SW 1271 (cell line): ENCODE measurements at regions not wholly inside any gene's neighbourhood (a gene's known extent, or its start where the extent isn't known, plus 50 kb on each side); places are given as distances from the start of the nearest gene placed in this dataset.
"Not testable (repeated sequence)": the region's sequence is repeated elsewhere in the genome, so short reads cannot be mapped to it uniquely, and the experiment has no call there.

ENCODE experiments used
- DNase-seq, 2 experiments: peaks; one replicate each; lab custom pipeline; 2025; lab: John Stamatoyannopoulos, UW

DNA sequence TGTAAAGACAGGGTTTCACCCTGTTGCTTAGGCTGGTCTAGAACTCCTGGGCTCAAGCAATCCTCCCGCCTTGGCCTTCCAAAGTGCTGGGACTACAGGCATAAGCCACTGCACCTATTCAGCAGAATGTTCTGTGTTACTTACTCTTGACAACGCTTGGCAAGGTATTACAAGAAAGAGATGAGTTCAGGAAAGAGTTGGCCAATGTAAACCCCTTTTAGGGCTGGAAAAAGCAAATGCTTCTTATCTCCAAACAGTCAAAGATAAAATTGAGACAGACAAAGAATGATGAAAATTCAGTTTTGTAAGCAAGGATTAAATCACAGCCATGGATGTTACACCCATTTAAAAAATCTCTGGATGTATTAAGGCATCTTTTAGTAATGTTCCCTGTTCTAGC, 114.0 kb upstream of the PODXL start:
- DNase-seq: no peak

- no peak for DNase-seq
Observed at GRCh38 chr7:131667699-131668098, 111.3 kb upstream of the PODXL start.

DNA sequence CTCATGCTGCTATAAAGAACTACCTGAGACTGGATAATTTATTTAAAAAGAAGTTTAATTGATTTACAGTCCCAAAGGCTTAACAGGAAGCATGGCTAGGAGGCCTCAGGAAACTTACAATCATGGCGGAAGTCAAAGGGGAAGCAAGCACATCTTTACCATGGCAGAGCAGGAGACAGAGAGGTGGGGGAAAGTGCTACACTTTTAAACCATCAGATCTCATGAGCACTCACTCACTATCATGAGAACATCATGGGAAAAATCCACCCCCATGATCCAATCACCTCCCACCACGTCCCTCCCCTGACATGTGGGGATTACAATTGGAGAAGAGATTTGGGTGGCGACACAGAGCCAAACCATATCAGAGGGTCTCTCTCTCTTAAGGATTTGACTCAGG, 108.6 kb upstream of the PODXL start:
- DNase-seq: no peak

DNA sequence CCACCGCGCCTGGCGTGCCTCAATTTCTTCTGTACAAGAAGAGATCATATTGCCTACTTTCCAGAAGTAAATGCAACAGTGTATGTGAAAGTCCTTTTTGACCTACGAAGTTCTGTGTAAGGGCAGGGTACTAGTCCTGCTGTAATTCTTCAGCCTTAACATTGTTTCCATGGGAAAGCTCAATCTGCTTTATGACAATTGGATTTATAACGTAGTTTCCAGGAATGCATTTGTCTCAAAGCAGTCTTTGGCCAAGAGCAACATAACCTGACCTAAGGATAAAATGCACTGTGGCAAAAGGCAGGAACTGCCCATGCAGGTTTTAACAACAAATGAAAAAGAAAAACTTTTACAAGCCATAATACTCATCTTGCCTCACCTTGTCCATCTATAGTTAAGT, 108.1 kb upstream of the PODXL start:
- DNase-seq: no peak

- not testable (repeated sequence) for DNase-seq
Observed at GRCh38 chr7:131662301-131662873, 106.0 kb upstream of the PODXL start.

DNA sequence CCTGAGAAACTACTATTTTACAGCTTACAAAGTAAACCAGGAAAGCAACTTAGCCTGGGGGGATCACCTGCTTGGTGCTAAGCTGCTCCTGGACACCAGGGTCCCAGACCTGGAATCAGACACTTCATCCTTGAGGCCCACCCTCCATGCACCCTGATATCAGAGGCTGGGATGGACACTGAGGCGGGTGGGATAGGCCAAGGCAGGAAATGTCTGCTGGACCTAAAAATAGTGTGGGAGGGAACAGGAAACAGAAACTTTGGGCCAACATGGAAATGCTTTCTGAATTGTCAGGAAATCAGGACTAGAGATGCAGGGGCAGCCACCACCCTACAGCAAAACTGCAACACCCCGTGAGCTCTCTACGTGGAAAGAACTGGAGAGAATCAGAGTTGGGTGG, 101.5 kb upstream of the PODXL start:
- DNase-seq: no peak

DNA sequence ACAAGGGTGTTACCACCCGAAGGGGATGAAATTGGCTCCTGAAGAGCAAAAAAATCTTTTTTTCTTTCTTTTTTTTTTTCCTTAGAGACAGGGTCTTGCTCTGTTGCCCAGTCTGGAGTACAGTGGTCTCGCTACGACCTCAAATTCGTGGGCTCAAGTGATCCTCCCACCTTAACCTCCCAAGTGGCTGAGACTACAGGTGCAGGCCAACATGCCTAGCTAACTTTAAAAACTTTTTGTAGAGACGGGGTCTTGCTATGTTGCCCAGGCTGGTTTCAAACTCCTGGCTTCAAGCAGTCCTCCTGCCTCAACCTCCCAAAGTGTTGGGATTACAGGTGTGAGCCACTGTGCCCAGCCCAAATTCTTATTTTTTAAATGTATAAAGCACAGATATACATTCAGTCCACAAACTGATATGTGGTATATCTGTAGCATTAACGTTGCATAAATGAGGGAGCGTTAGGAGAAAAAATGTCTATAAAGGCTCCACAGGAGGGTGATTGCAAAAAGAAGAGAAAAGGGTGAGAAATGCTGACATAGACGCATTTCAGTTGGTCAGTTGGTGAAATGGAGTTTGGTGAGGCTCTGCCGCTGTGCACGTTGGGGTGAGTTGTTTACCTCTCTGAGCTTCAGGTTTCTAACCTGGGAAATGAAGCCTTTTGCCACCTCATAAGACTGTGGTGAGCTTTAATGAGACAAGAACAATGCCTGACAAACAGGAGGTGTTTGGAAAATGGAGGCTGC, 100.7 kb upstream of the PODXL start:
- DNase-seq: no peak

DNA sequence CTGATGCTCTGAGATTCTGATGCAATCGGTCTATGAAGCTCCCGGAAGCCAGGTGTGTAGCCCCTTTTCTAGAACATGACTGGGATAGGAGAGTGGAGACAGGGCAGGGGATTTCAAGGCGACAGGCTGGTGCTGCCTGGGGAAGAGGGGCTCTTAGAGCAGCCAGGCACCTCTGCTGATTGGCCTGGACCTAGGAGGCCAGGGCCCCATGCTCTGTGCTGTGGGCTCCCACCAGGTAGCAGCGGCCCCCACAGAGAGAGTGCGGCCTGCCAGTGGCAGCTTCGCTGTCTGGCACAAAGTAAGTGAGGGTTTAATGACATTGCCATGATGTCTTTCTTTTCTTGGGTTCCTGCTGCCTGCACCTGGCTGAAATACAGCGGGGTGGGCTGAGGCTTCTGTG, 99.4 kb upstream of the PODXL start:
- DNase-seq: no peak

DNA sequence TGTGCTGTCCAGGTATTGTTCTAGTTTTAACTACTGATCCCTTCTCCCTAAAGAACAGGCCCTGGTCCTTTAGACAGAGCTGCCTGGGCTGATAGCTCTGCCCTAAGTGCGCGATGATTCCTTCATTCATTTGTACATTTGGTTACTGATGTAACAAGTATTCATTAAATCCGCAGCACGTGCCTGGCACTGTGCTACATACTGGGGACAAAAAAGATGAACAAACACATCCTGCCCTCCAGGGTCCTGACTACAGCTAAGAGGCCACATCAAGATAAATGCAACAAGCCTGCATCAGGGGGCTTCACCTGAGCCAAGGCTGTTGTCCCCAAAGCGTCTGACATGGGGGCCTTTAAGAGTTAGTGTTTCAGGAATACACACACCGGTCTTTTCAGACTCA, 99.0 kb upstream of the PODXL start:
- DNase-seq: no peak

DNA sequence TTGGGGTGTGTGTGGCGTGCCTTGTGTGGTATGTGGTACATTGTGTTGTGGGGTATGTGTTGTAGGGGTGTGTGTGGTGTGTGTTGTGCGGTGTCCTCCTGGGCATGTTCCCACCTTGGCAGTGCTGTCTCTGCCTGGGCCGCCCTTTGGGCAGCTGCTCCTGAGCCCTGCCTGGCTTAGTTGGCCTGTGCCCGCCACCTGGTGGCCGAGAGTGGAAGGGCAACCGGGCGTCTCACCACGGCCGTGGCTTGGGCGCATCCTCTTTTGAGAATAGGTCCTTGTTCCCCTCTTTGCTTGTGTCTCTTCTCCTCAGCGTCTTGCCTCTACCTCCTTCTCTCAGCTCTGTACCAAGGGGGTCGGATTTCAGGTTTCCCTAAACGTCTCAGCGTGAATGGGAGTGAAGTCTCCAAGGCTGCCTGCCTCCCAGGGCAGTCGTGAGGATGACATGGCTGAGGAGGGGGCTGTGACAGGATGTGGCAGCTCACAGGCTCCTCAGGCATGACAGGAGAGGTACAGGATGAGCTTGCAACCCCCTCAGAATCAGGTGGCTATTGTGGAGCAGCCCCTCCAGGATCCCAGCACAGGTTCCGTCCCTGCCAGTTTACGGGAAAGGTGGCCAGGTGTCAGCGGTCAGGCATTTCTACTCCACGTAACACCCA, 98.4 kb upstream of the PODXL start:
- DNase-seq: peak; percentile 47 to 69

DNA sequence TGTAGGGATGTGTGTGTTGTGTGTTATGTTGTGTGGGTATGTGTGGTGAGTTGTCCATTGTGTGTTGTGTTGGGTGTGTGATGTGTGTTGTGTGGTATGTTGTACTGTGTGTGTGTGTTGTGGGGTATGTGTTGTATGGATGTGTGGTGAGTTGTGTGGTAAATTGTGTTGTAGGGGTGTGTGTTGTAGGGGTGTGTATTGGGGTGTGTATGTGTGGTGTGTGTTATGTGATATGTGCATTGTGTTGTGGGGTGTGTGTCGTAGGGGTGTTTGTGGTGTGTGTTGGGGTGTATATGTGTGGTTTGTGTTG, 97.8 kb upstream of the PODXL start:
- DNase-seq: no peak

- peak in 1 of 2 experiments; percentile 31 for DNase-seq
Observed at GRCh38 chr7:131653418-131654248, 97.2 kb upstream of the PODXL start.

GRCh38 chr7:131652934-131653333, 96.5 kb upstream of the PODXL start:
- DNase-seq: peak in 1 of 2 experiments; percentile 5

- no peak for DNase-seq
Observed at GRCh38 chr7:131652194-131652593, 95.8 kb upstream of the PODXL start.

- DNase-seq: no peak
Observed at GRCh38 chr7:131649879-131650278, 93.5 kb upstream of the PODXL start.

GRCh38 chr7:131649003-131649541, 92.6 kb upstream of the PODXL start:
- DNase-seq: no peak

- DNase-seq: no peak
Observed at GRCh38 chr7:131648491-131648890, 92.1 kb upstream of the PODXL start.

DNA sequence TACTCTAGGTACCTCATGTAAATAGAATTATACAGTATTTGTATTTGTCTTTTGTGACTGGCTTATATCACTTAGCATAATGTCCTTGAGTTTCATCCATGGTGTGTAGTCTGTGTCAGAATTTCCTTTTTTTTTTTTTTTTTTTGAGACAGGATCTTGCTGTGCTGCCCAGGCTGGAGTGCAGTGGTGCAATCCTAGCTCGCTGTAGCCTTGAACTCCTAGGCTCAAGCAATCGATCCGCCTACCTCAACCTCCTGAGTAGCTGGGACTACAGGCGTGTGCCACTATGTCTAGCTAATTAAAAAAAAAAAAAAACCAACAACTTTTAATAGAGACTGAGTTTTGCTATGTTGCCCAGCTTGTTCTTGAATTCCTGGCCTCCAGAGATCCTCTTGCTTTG, 89.8 kb upstream of the PODXL start:
- DNase-seq: no peak

DNA sequence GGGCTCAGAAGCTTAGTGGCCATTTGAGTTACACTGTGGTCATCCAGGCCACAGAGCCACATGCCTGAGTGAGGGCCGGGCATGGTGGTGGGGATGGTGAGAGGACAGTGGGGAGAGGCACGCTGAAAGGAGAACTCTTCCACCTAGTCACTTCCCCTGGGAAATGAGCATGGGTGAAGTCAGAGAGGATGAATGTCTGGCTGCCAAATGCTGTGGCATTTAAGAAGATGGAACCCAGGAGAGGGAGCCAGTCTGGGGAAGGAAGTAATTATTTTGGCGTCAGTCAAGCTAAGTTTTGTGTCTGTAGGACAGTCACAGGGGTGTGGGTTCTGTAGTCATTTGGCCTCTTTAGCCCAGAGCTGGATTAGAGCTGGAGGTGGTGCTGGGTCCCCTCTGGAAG, 86.0 kb upstream of the PODXL start:
- no peak for DNase-seq

DNA sequence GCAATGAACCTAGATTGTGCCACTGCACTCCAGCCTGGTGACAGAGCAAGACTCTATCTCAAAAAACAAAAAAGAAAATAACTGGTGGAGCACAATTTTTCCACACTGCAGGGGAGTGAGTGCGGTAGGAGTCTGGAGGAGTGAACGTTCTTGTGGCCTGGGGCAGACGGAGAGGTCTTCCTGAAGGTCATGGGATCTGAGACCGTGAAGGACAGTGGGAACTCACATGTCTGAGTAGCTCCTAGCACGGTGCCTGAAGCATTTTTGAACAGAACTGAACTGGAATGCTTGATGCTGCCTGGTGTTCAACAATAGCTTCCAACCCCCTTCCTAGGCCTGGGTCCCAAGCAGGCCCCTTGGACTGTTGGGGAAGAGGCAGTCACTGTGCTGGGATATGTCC, 84.3 kb upstream of the PODXL start:
- DNase-seq: no peak

GRCh38 chr7:131638641-131639430, 82.4 kb upstream of the PODXL start:
- no peak for DNase-seq

DNA sequence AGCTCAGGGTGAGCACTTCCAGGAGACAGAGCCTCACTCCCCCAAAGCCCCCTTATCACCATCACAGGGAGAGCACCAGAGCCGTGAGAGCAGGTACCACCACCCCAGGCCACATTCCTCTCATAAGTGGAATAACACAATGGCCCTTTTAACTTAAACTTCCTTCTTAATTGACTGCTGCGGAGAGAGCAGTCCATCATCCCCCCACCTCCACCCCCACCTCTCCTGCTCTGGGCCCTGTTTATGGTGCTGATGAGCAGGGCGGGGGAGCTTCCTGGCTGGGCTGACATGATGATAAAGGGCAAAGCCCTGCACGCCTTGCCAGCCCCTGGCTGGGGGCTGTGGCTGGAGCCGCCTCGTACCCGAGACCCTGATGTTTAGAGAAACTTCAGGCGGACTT, 81.4 kb upstream of the PODXL start:
- no peak for DNase-seq
